ENCODE measurements at regions not wholly inside any gene's neighbourhood (a gene's known extent, or its start where the extent isn't known, plus 50 kb on each side); places are given as distances from the start of the nearest gene placed in this dataset.
A peak's percentile ranks its signal among the peaks of the same experiment; 100 is the strongest.

GRCh38 chr20:5471368-5471767 lies 139.4 kb downstream of the GPCPD1 start:
- no peaks in the 10 kb centered on the region for H3K4me1 ChIP-seq (ENCODE audit: control insufficient read depth in 2 of 2, insufficient read depth in 1 of 2, low read depth in 1 of 2, low read length in 2 of 2)
- peaks cover 0 to 6% (median 2%) of the 10 kb centered on the region in 3 experiments for H3K27me3 ChIP-seq (ENCODE audit: control insufficient read depth in 3 of 3, insufficient read depth in 3 of 3, low read depth in 1 of 3, low read length in 3 of 3)
- no peaks in the 10 kb centered on the region for H3K79me1 ChIP-seq (ENCODE audit: low read depth, low read length)
- WGBS, 2 donors (ENCODE audit: extremely low coverage in 2 of 2, insufficient read length in 2 of 2, insufficient replicate concordance in 1 of 2): no CpG with 5 or more reads among the region's 18 CpGs
- H3K18ac ChIP-seq (ENCODE audit: low read length): no peak overlapping the region
- no peak overlapping the region for H2AK5ac ChIP-seq (ENCODE audit: low read depth, low read length)
- H3K14ac ChIP-seq (ENCODE audit: low read length): no peak overlapping the region
- no peak overlapping the region for H2BK15ac ChIP-seq (ENCODE audit: low read length)
- peak overlapping the region; percentile 57 for H3K23ac ChIP-seq (ENCODE audit: low read depth, low read length, poor library complexity)
- H2BK5ac ChIP-seq (ENCODE audit: low read length): peak overlapping the region; percentile 35
- no peak overlapping the region for H2BK120ac ChIP-seq (ENCODE audit: low read depth, low read length)
- H3K4me2 ChIP-seq (ENCODE audit: insufficient read depth, low read length, poor library complexity, severe bottlenecking): no peak overlapping the region
- H3K9ac ChIP-seq (ENCODE audit: low read depth, low read length, poor library complexity): no peak overlapping the region
- H4K8ac ChIP-seq (ENCODE audit: low read depth, low read length): no peak overlapping the region
- H2AFZ ChIP-seq (ENCODE audit: low read length): no peak overlapping the region
- H3K27ac ChIP-seq (replicated peaks; ENCODE audit: low read length): no peak overlapping the region
- H3K36me3 ChIP-seq (replicated peaks in 1 of 2; ENCODE audit: control insufficient read depth in 2 of 2, insufficient read depth in 2 of 2, low read length in 2 of 2): no peaks in the 10 kb centered on the region
- H4K91ac ChIP-seq (ENCODE audit: low read depth, low read length, poor library complexity): no peak overlapping the region
- no peak overlapping the region for H3K4ac ChIP-seq (ENCODE audit: low read length)
- H3K9me3 ChIP-seq (replicated peaks in 1 of 2; ENCODE audit: control insufficient read depth in 2 of 2, insufficient read depth in 1 of 2, low read depth in 1 of 2, low read length in 2 of 2): no peaks in the 10 kb centered on the region
- no peak for DNase-seq (ENCODE audit: low spot score)
- no peak overlapping the region for H3K4me3 ChIP-seq (ENCODE audit: low read length in 2 of 2)
- H2BK12ac ChIP-seq (ENCODE audit: low read length): no peak overlapping the region

- Histone ChIP-seq H3K23ac (ENCODE audit: low read depth, low read length, poor library complexity) (no peak overlapping the region), H3K18ac (ENCODE audit: low read length) (no peak overlapping the region), H2BK15ac (ENCODE audit: low read length) (no peak overlapping the region), H3K9ac (ENCODE audit: low read depth, low read length, poor library complexity) (no peak overlapping the region), H2AK5ac (ENCODE audit: low read depth, low read length) (no peak overlapping the region), H2BK5ac (ENCODE audit: low read length) (peak overlapping the region; percentile 35), H2BK120ac (ENCODE audit: low read depth, low read length) (no peak overlapping the region), H3K27ac (replicated peaks; ENCODE audit: low read length) (no peak overlapping the region), H3K27me3 (ENCODE audit: control insufficient read depth in 3 of 3, insufficient read depth in 3 of 3, low read depth in 1 of 3, low read length in 3 of 3) (peaks cover 0 to 11% (median 2%) of the 10 kb centered on the region in 3 experiments), H2AFZ (ENCODE audit: low read length) (no peak overlapping the region), H3K4me3 (ENCODE audit: low read length in 2 of 2) (no peak overlapping the region), H3K4me2 (ENCODE audit: insufficient read depth, low read length, poor library complexity, severe bottlenecking) (no peak overlapping the region), H4K91ac (ENCODE audit: low read depth, low read length, poor library complexity) (no peak overlapping the region), H4K8ac (ENCODE audit: low read depth, low read length) (no peak overlapping the region), H3K79me1 (ENCODE audit: low read depth, low read length) (no peaks in the 10 kb centered on the region), H3K4me1 (ENCODE audit: control insufficient read depth in 2 of 2, insufficient read depth in 1 of 2, low read depth in 1 of 2, low read length in 2 of 2) (no peaks in the 10 kb centered on the region), H3K4ac (ENCODE audit: low read length) (no peak overlapping the region), H3K14ac (ENCODE audit: low read length) (no peak overlapping the region), H2BK12ac (ENCODE audit: low read length) (no peak overlapping the region), H3K36me3 (replicated peaks in 1 of 2; ENCODE audit: control insufficient read depth in 2 of 2, insufficient read depth in 2 of 2, low read length in 2 of 2) (no peaks in the 10 kb centered on the region), H3K9me3 (replicated peaks in 1 of 2; ENCODE audit: control insufficient read depth in 2 of 2, insufficient read depth in 1 of 2, low read depth in 1 of 2, low read length in 2 of 2) (no peaks in the 10 kb centered on the region)
- DNase-seq (ENCODE audit: low spot score): no peak
- WGBS, 2 donors (ENCODE audit: extremely low coverage in 2 of 2, insufficient read length in 2 of 2, insufficient replicate concordance in 1 of 2): no CpG with 5 or more reads among the region's 16 CpGs
Observed at GRCh38 chr20:5470943-5471342, 139.9 kb downstream of the GPCPD1 start.

- H3K27me3 ChIP-seq (ENCODE audit: control insufficient read depth in 3 of 3, insufficient read depth in 3 of 3, low read depth in 1 of 3, low read length in 3 of 3): peaks cover 0 to 14% (median 2%) of the 10 kb centered on the region in 3 experiments
- H3K36me3 ChIP-seq (replicated peaks in 1 of 2; ENCODE audit: control insufficient read depth in 2 of 2, insufficient read depth in 2 of 2, low read length in 2 of 2): no peaks in the 10 kb centered on the region
- no peak overlapping the region for H3K23ac ChIP-seq (ENCODE audit: low read depth, low read length, poor library complexity)
- no peak overlapping the region for H2AFZ ChIP-seq (ENCODE audit: low read length)
- WGBS, 2 donors (ENCODE audit: extremely low coverage in 2 of 2, insufficient read length in 2 of 2, insufficient replicate concordance in 1 of 2): no CpG with 5 or more reads among the region's 4 CpGs
- H3K27ac ChIP-seq (replicated peaks; ENCODE audit: low read length): no peak overlapping the region
- H3K4me1 ChIP-seq (ENCODE audit: control insufficient read depth in 2 of 2, insufficient read depth in 1 of 2, low read depth in 1 of 2, low read length in 2 of 2): no peaks in the 10 kb centered on the region
- H4K8ac ChIP-seq (ENCODE audit: low read depth, low read length): no peak overlapping the region
- H2BK5ac ChIP-seq (ENCODE audit: low read length): no peak overlapping the region
- H3K79me1 ChIP-seq (ENCODE audit: low read depth, low read length): no peaks in the 10 kb centered on the region
- H3K9ac ChIP-seq (ENCODE audit: low read depth, low read length, poor library complexity): no peak overlapping the region
- H2BK12ac ChIP-seq (ENCODE audit: low read length): no peak overlapping the region
- H3K9me3 ChIP-seq (replicated peaks in 1 of 2; ENCODE audit: control insufficient read depth in 2 of 2, insufficient read depth in 1 of 2, low read depth in 1 of 2, low read length in 2 of 2): no peaks in the 10 kb centered on the region
- H3K14ac ChIP-seq (ENCODE audit: low read length): no peak overlapping the region
- no peak overlapping the region for H4K91ac ChIP-seq (ENCODE audit: low read depth, low read length, poor library complexity)
- no peak overlapping the region for H3K4me2 ChIP-seq (ENCODE audit: insufficient read depth, low read length, poor library complexity, severe bottlenecking)
- H2AK5ac ChIP-seq (ENCODE audit: low read depth, low read length): no peak overlapping the region
- no peak overlapping the region for H2BK15ac ChIP-seq (ENCODE audit: low read length)
- H3K4ac ChIP-seq (ENCODE audit: low read length): no peak overlapping the region
- H3K18ac ChIP-seq (ENCODE audit: low read length): no peak overlapping the region
- H2BK120ac ChIP-seq (ENCODE audit: low read depth, low read length): no peak overlapping the region
- H3K4me3 ChIP-seq (ENCODE audit: low read length in 2 of 2): no peak overlapping the region
- DNase-seq (ENCODE audit: low spot score): no peak
Observed at GRCh38 chr20:5470458-5470857, 140.3 kb downstream of the GPCPD1 start.

- H3K9ac ChIP-seq (ENCODE audit: low read depth, low read length, poor library complexity): peak overlapping the region; percentile 24
- H3K23ac ChIP-seq (ENCODE audit: low read depth, low read length, poor library complexity): no peak overlapping the region
- H3K14ac ChIP-seq (ENCODE audit: low read length): no peak overlapping the region
- no peak overlapping the region for H2AK5ac ChIP-seq (ENCODE audit: low read depth, low read length)
- no peak overlapping the region for H2AFZ ChIP-seq (ENCODE audit: low read length)
- no peak overlapping the region for H2BK12ac ChIP-seq (ENCODE audit: low read length)
- H4K8ac ChIP-seq (ENCODE audit: low read depth, low read length): no peak overlapping the region
- H3K4me2 ChIP-seq (ENCODE audit: insufficient read depth, low read length, poor library complexity, severe bottlenecking): no peak overlapping the region
- no CpG with 5 or more reads among the region's 3 CpGs for WGBS, 2 donors (ENCODE audit: extremely low coverage in 2 of 2, insufficient read length in 2 of 2, insufficient replicate concordance in 1 of 2)
- H2BK120ac ChIP-seq (ENCODE audit: low read depth, low read length): no peak overlapping the region
- H3K9me3 ChIP-seq (replicated peaks in 1 of 2; ENCODE audit: control insufficient read depth in 2 of 2, insufficient read depth in 1 of 2, low read depth in 1 of 2, low read length in 2 of 2): peaks cover 0 to 2% of the 10 kb centered on the region in 2 donors
- no peak overlapping the region for H3K27ac ChIP-seq (replicated peaks; ENCODE audit: low read length)
- DNase-seq (ENCODE audit: low spot score): no peak
- no peak overlapping the region for H2BK5ac ChIP-seq (ENCODE audit: low read length)
- H3K36me3 ChIP-seq (replicated peaks in 1 of 2; ENCODE audit: control insufficient read depth in 2 of 2, insufficient read depth in 2 of 2, low read length in 2 of 2): no peaks in the 10 kb centered on the region
- no peak overlapping the region for H3K4ac ChIP-seq (ENCODE audit: low read length)
- peaks cover 0 to 14% (median 2%) of the 10 kb centered on the region in 3 experiments for H3K27me3 ChIP-seq (ENCODE audit: control insufficient read depth in 3 of 3, insufficient read depth in 3 of 3, low read depth in 1 of 3, low read length in 3 of 3)
- no peak overlapping the region for H3K4me3 ChIP-seq (ENCODE audit: low read length in 2 of 2)
- no peak overlapping the region for H4K91ac ChIP-seq (ENCODE audit: low read depth, low read length, poor library complexity)
- no peak overlapping the region for H2BK15ac ChIP-seq (ENCODE audit: low read length)
- no peaks in the 10 kb centered on the region for H3K79me1 ChIP-seq (ENCODE audit: low read depth, low read length)
- H3K4me1 ChIP-seq (ENCODE audit: control insufficient read depth in 2 of 2, insufficient read depth in 1 of 2, low read depth in 1 of 2, low read length in 2 of 2): no peaks in the 10 kb centered on the region
- no peak overlapping the region for H3K18ac ChIP-seq (ENCODE audit: low read length)
Observed at GRCh38 chr20:5469111-5469510, 141.7 kb downstream of the GPCPD1 start.
